Heart left ventricle (tissue), 13 donors: ENCODE measurements at regions not wholly inside any gene's neighbourhood (a gene's known extent, or its start where the extent isn't known, plus 50 kb on each side); places are given as distances from the start of the nearest gene placed in this dataset.

Source experiments
- POLR2A ChIP-seq, 2 donors: fragments of 450-650 bp; IDR thresholded peaks; one replicate each; pipeline ENCODE4 v1.6.1; 2017; ENCODE audit warnings: antibody characterized with exemption in 2 of 2, mild to moderate bottlenecking in 2 of 2, moderate library complexity in 2 of 2
- TF ChIP-seq, protein P1 (sequence below), 12 donors: fragments of 200-600 bp; sonication (generic) in 4 of 12; IDR thresholded peaks; one replicate each; pipeline versions ENCODE4 v1.5.0 to v1.8.0; 2018 to 2022; ENCODE audit warnings: antibody characterized with exemption in 12 of 12, mild to moderate bottlenecking in 5 of 12
- donor health status: ischemic (EF 13 %, LVEDD 7.1; RV severe dilation, severe dysfunction).
- donor health status: DM: no; HTN: yes; CAD: no.
- donor health status: DM: no; HTN: no; CAD: no.
- donor health status: ischemic (EF 25% LVEDD 6.9; RV normal size, moderate dysfunction).
- donor health status: ischemic (EF 25% LVEDD 5.7; RV mildly dilated, moderate dysfunction).
- donor health status: ischemic (EF 35%, LVEDD 5.7; RV mildly dilated, moderate dysfunction).
- donor health status: nonischemic (EF 11% LVEDD 7.7; RV severe dilation, severe dysfunction).
- donor health status: DM: yes; HTN: yes; CAD: no.
- donor health status: PGD.
- donor health status: ischemic (EF 29% LVEDD 5.4; RV normal size, mild dysfunction).
- donor health status: nonischemic (EF 23%, LVEDD 6.1; RV moderate dilation, normal function).

DNA sequence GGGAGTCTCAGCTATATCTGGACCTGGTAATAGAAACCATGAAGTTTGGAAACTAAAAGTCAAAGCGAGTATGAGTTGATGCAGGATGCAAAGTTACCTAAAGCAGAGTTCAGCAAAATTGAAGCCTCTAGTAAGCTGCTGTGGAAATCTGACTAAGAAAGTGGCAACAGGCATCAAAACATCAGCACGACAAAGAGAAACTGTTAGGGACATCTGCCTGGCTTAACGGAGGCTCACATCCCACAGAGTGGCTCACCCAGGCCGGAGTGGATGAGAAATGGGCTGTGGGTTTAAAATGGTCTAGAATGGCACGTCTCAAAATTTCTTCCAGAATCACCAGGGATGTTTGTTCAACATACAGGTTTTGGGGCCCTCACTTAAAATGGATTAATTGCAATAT lies 164.1 kb upstream of the NPY start:
- TF ChIP-seq, protein P1, sequence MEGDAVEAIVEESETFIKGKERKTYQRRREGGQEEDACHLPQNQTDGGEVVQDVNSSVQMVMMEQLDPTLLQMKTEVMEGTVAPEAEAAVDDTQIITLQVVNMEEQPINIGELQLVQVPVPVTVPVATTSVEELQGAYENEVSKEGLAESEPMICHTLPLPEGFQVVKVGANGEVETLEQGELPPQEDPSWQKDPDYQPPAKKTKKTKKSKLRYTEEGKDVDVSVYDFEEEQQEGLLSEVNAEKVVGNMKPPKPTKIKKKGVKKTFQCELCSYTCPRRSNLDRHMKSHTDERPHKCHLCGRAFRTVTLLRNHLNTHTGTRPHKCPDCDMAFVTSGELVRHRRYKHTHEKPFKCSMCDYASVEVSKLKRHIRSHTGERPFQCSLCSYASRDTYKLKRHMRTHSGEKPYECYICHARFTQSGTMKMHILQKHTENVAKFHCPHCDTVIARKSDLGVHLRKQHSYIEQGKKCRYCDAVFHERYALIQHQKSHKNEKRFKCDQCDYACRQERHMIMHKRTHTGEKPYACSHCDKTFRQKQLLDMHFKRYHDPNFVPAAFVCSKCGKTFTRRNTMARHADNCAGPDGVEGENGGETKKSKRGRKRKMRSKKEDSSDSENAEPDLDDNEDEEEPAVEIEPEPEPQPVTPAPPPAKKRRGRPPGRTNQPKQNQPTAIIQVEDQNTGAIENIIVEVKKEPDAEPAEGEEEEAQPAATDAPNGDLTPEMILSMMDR (IDR thresholded peaks at IDR 0.05) = no peak
- no peak for TF ChIP-seq POLR2A (IDR thresholded peaks at IDR 0.05)
